Neural cell (in vitro differentiated cells): ENCODE measurements at regions not wholly inside any gene's neighbourhood (a gene's known extent, or its start where the extent isn't known, plus 50 kb on each side); places are given as distances from the start of the nearest gene placed in this dataset.
"Not testable (repeated sequence)": the region's sequence is repeated elsewhere in the genome, so short reads cannot be mapped to it uniquely, and the experiment has no call there.

Experiments
- EP300 ChIP-seq: fragments of 450-650 bp; conservative IDR thresholded peaks from 2 replicates; pipeline ENCODE4 v1.6.1; 2014; ENCODE audit warnings: antibody characterized with exemption, mild to moderate bottlenecking, moderate library complexity; ENCODE audit not compliant: poor library complexity, severe bottlenecking
- MXI1 ChIP-seq: fragments of 450-650 bp; conservative IDR thresholded peaks from 2 replicates; pipeline ENCODE4 v1.6.1; 2014; ENCODE audit warnings: antibody characterized with exemption, mild to moderate bottlenecking; ENCODE audit not compliant: poor library complexity, severe bottlenecking
- RAD21 ChIP-seq: fragments of 450-650 bp; conservative IDR thresholded peaks from 2 replicates; pipeline ENCODE4 v1.6.1; 2014; ENCODE audit warnings: antibody characterized with exemption, mild to moderate bottlenecking, moderate library complexity
- TF ChIP-seq, protein P1 (sequence below): fragments of 450-650 bp; IDR thresholded peaks from 2 replicates; pipeline ENCODE4 v1.5.1; 2014; ENCODE audit warnings: antibody characterized with exemption, mild to moderate bottlenecking, moderate library complexity; ENCODE audit not compliant: poor library complexity, severe bottlenecking
- TF ChIP-seq, protein P2 (sequence below): IDR thresholded peaks from 2 replicates; pipeline ENCODE4 v1.6.1; 2012; ENCODE audit warnings: borderline replicate concordance

GRCh38 chr1:104337927-104338326 is 588.2 kb downstream of the AMY1C start:
- not testable (repeated sequence) for TF ChIP-seq EP300, MXI1, RAD21
- TF ChIP-seq, protein P1, sequence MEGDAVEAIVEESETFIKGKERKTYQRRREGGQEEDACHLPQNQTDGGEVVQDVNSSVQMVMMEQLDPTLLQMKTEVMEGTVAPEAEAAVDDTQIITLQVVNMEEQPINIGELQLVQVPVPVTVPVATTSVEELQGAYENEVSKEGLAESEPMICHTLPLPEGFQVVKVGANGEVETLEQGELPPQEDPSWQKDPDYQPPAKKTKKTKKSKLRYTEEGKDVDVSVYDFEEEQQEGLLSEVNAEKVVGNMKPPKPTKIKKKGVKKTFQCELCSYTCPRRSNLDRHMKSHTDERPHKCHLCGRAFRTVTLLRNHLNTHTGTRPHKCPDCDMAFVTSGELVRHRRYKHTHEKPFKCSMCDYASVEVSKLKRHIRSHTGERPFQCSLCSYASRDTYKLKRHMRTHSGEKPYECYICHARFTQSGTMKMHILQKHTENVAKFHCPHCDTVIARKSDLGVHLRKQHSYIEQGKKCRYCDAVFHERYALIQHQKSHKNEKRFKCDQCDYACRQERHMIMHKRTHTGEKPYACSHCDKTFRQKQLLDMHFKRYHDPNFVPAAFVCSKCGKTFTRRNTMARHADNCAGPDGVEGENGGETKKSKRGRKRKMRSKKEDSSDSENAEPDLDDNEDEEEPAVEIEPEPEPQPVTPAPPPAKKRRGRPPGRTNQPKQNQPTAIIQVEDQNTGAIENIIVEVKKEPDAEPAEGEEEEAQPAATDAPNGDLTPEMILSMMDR, result not testable (repeated sequence)
- TF ChIP-seq, protein P2, sequence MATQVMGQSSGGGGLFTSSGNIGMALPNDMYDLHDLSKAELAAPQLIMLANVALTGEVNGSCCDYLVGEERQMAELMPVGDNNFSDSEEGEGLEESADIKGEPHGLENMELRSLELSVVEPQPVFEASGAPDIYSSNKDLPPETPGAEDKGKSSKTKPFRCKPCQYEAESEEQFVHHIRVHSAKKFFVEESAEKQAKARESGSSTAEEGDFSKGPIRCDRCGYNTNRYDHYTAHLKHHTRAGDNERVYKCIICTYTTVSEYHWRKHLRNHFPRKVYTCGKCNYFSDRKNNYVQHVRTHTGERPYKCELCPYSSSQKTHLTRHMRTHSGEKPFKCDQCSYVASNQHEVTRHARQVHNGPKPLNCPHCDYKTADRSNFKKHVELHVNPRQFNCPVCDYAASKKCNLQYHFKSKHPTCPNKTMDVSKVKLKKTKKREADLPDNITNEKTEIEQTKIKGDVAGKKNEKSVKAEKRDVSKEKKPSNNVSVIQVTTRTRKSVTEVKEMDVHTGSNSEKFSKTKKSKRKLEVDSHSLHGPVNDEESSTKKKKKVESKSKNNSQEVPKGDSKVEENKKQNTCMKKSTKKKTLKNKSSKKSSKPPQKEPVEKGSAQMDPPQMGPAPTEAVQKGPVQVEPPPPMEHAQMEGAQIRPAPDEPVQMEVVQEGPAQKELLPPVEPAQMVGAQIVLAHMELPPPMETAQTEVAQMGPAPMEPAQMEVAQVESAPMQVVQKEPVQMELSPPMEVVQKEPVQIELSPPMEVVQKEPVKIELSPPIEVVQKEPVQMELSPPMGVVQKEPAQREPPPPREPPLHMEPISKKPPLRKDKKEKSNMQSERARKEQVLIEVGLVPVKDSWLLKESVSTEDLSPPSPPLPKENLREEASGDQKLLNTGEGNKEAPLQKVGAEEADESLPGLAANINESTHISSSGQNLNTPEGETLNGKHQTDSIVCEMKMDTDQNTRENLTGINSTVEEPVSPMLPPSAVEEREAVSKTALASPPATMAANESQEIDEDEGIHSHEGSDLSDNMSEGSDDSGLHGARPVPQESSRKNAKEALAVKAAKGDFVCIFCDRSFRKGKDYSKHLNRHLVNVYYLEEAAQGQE, result not testable (repeated sequence)
